ENCODE measurements at regions not wholly inside any gene's neighbourhood (a gene's known extent, or its start where the extent isn't known, plus 50 kb on each side); places are given as distances from the start of the nearest gene placed in this dataset.
A peak's percentile ranks its signal among the peaks of the same experiment; 100 is the strongest.
"Not testable (repeated sequence)": the region's sequence is repeated elsewhere in the genome, so short reads cannot be mapped to it uniquely, and the experiment has no call there.

DNA sequence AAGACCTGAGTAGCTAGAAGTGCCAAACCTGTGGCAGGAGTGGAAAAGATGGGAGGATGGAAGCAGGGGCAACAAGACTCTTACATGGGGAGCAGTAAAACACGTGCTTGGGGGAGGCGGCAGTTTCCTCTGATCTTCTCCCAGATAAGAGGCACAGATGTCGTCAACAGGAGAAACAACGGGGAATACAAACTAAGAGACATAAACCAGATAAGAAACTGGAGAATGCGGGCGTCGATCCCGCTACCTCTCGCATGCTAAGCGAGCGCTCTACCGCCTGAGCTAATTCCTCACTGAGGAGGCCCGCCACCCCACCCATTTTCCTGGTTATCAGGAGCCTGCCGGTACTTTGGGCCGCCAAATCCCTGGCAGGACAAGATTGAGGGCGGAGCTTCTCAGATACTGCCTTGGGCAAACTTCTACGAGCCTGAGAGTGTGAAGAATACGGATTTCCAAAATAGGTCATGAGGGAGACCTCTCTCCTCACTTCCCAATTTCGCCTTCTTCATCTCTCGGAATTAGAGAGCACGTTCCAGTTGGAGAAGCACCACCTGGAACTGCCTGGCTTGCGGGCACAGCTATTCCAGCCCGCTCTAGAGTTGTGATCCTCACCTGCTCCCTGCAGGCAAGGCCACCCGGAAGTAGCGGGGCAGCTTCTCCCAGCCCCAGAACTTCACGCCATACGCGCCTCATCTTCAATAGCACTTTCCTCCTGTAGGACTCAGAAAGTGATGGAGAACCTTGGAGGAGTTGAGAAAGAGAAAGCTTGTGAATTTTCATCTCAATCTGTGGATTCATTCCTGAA is 496.0 kb downstream of the PRIM2 start:
- H4K20me1 ChIP-seq (ENCODE audit: control insufficient read depth, insufficient read depth, insufficient read length); H3K9ac ChIP-seq (ENCODE audit: extremely low read depth, insufficient read length, low read length); H2BK5ac ChIP-seq (ENCODE audit: insufficient read length, low read length); H2AFZ ChIP-seq (ENCODE audit: low read length); H3K36me3 Mint-ChIP-seq (ENCODE audit: insufficient read depth in 1 of 3, low read depth in 3 of 3); H3K23me2 ChIP-seq (ENCODE audit: insufficient read length, low read depth, low read length, poor library complexity, severe bottlenecking); H4K5ac ChIP-seq (ENCODE audit: insufficient read length, low read depth, low read length); H2AK5ac ChIP-seq (ENCODE audit: insufficient read length, low read length); H2BK15ac ChIP-seq (ENCODE audit: low read depth, low read length); H3K9me3 Mint-ChIP-seq; H3K4ac ChIP-seq (ENCODE audit: low read depth, low read length); H3K18ac ChIP-seq (ENCODE audit: insufficient read length, low read depth, low read length); H3K27ac Mint-ChIP-seq; H3K79me2 ChIP-seq (ENCODE audit: insufficient read depth, low read length); H3K23ac ChIP-seq (ENCODE audit: insufficient read length, low read depth, low read length); H3T11ph ChIP-seq (ENCODE audit: low read length); H3K27ac ChIP-seq (ENCODE audit: insufficient read length, low read depth, low read length); H3K79me1 ChIP-seq (ENCODE audit: insufficient read depth, low read depth, low read length, poor library complexity, severe bottlenecking); H3K9me3 ChIP-seq (ENCODE audit: control insufficient read depth, low read depth, low read length); H4K8ac ChIP-seq (replicated peaks; ENCODE audit: insufficient read length, low read depth, low read length); H2BK120ac ChIP-seq (ENCODE audit: low read depth, low read length, poor library complexity, severe bottlenecking); H3K4me1 Mint-ChIP-seq; H4K91ac ChIP-seq (ENCODE audit: insufficient read length, low read depth, low read length); H2BK12ac ChIP-seq (ENCODE audit: insufficient read length, low read depth, low read length); H3K4me1 ChIP-seq (ENCODE audit: insufficient read depth, low read length); H3K14ac ChIP-seq (ENCODE audit: insufficient read depth, low read length); H2BK20ac ChIP-seq (ENCODE audit: low read depth, low read length, poor library complexity, severe bottlenecking); H3K27me3 ChIP-seq (ENCODE audit: insufficient read depth, low read length); H3K56ac ChIP-seq (ENCODE audit: insufficient read length, low read depth, low read length): not testable (repeated sequence)
- Mint-ChIP-seq H3K4me3 (peak overlapping the region; percentile 79 to 86), H3K27me3 (ENCODE audit: low read depth) (peaks cover 48% of the 10 kb centered on the region)
- no CpG with 5 or more reads among the region's 28 CpGs for WGBS (ENCODE audit: extremely low coverage, insufficient read length, low lambda C conversion rate)
- H3K4me2 ChIP-seq (ENCODE audit: insufficient read depth, insufficient read length, low read length), result peak overlapping the region; percentile 51
- peak; percentile 66 for DNase-seq

DNA sequence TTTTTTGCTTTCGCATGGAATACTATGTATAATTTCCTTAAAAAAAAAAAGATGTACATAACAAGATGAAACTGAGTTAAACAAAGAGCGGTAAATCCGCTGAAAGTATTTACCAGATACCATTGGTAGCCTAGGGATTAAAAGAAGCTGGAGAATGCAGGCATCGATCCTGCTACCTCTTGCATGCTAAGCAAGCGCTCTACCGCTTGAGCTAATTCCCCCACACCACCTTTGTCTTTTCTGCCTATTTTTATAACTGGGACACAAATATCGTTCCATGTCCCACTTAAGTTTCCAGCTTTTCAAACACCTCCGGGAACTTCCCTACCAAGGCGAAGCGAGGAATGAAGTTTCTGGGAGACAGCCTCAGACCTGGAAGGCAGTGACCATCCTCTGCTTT is 498.4 kb downstream of the PRIM2 start:
- not testable (repeated sequence) for H2BK12ac ChIP-seq (ENCODE audit: insufficient read length, low read depth, low read length)

More for the DNA sequence above, 498.4 kb downstream of the PRIM2 start:
- H3K79me2 ChIP-seq (ENCODE audit: insufficient read depth, low read length); H2BK5ac ChIP-seq (ENCODE audit: insufficient read length, low read length); H3K9ac ChIP-seq (ENCODE audit: extremely low read depth, insufficient read length, low read length); H3K23me2 ChIP-seq (ENCODE audit: insufficient read length, low read depth, low read length, poor library complexity, severe bottlenecking); H3K27me3 ChIP-seq (ENCODE audit: insufficient read depth, low read length); H3T11ph ChIP-seq (ENCODE audit: low read length); H4K20me1 ChIP-seq (ENCODE audit: control insufficient read depth, insufficient read depth, insufficient read length); H3K4me1 ChIP-seq (ENCODE audit: insufficient read depth, low read length); H3K79me1 ChIP-seq (ENCODE audit: insufficient read depth, low read depth, low read length, poor library complexity, severe bottlenecking); H4K5ac ChIP-seq (ENCODE audit: insufficient read length, low read depth, low read length); H2BK120ac ChIP-seq (ENCODE audit: low read depth, low read length, poor library complexity, severe bottlenecking); H3K4me1 Mint-ChIP-seq; H3K27ac Mint-ChIP-seq; H2BK20ac ChIP-seq (ENCODE audit: low read depth, low read length, poor library complexity, severe bottlenecking); H3K4me2 ChIP-seq (ENCODE audit: insufficient read depth, insufficient read length, low read length); H3K56ac ChIP-seq (ENCODE audit: insufficient read length, low read depth, low read length); H3K4ac ChIP-seq (ENCODE audit: low read depth, low read length); H3K18ac ChIP-seq (ENCODE audit: insufficient read length, low read depth, low read length); H4K8ac ChIP-seq (replicated peaks; ENCODE audit: insufficient read length, low read depth, low read length); H4K91ac ChIP-seq (ENCODE audit: insufficient read length, low read depth, low read length); H3K23ac ChIP-seq (ENCODE audit: insufficient read length, low read depth, low read length); DNase-seq; H3K27ac ChIP-seq (ENCODE audit: insufficient read length, low read depth, low read length); H2AK5ac ChIP-seq (ENCODE audit: insufficient read length, low read length); H3K9me3 Mint-ChIP-seq; H2BK15ac ChIP-seq (ENCODE audit: low read depth, low read length); H3K14ac ChIP-seq (ENCODE audit: insufficient read depth, low read length); H3K36me3 Mint-ChIP-seq (ENCODE audit: insufficient read depth in 1 of 3, low read depth in 3 of 3); H2AFZ ChIP-seq (ENCODE audit: low read length); H3K9me3 ChIP-seq (ENCODE audit: control insufficient read depth, low read depth, low read length): not testable (repeated sequence)
- Mint-ChIP-seq H3K4me3 (peak overlapping the region; percentile 24 to 77; a peak in 4 of 5 replicates), H3K27me3 (ENCODE audit: low read depth) (peaks cover 42% of the 10 kb centered on the region)
- no CpG with 5 or more reads among the region's 10 CpGs for WGBS (ENCODE audit: extremely low coverage, insufficient read length, low lambda C conversion rate)
